ENCODE measurements at regions not wholly inside any gene's neighbourhood (a gene's known extent, or its start where the extent isn't known, plus 50 kb on each side); places are given as distances from the start of the nearest gene placed in this dataset.

DNA sequence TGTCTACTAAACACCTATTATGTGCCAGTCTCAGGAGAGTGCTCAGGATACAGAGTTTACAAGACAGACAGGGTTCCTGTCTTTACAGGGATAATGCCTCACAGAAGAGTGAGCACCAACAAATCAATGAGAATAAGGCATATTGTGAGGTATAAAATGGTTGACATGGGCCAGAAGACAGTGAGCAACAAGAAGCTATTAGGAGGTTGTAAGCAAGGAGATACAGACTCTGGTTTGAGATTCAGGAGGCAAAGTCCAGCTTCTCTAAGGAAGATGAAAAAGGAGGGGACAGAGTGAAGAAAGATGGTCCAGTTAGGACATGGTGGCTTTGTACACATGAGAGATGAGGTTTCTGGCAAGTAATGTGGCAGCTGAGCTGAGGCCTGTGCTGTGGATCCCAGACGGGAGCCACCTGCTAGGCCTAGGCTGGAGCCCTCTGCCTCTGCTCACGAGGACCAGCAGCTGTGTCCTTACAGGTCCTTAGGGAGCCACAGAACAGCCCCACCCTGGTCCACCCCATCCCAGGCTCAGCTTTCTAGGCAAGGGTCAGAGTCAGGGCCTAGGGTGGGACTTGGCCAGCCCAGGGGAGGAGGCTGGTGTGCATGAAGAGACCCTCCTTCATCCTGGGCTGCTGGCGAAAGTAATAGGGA is 110.5 kb downstream of the ZNF280B start:
- H3K4me3 Mint-ChIP-seq (ENCODE audit: low read depth, unreplicated experiment), result no peak overlapping the region
- no peak overlapping the region for H3K27ac Mint-ChIP-seq (ENCODE audit: unreplicated experiment)

GRCh38 chr22:22398530-22399327 is 109.8 kb downstream of the ZNF280B start:
- TF ChIP-seq, protein P1, sequence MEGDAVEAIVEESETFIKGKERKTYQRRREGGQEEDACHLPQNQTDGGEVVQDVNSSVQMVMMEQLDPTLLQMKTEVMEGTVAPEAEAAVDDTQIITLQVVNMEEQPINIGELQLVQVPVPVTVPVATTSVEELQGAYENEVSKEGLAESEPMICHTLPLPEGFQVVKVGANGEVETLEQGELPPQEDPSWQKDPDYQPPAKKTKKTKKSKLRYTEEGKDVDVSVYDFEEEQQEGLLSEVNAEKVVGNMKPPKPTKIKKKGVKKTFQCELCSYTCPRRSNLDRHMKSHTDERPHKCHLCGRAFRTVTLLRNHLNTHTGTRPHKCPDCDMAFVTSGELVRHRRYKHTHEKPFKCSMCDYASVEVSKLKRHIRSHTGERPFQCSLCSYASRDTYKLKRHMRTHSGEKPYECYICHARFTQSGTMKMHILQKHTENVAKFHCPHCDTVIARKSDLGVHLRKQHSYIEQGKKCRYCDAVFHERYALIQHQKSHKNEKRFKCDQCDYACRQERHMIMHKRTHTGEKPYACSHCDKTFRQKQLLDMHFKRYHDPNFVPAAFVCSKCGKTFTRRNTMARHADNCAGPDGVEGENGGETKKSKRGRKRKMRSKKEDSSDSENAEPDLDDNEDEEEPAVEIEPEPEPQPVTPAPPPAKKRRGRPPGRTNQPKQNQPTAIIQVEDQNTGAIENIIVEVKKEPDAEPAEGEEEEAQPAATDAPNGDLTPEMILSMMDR (IDR thresholded peaks at IDR 0.05; ENCODE audit: unreplicated experiment), result no peak
- Mint-ChIP-seq H3K27me3 (ENCODE audit: unreplicated experiment) (peaks cover 74% of the 10 kb centered on the region), H3K9me3 (ENCODE audit: low read depth, unreplicated experiment) (no peaks in the 10 kb centered on the region), H3K27ac (ENCODE audit: unreplicated experiment) (no peak overlapping the region), H3K36me3 (ENCODE audit: insufficient read depth, unreplicated experiment) (no peaks in the 10 kb centered on the region), H3K4me1 (ENCODE audit: low read depth, unreplicated experiment) (peaks cover 16% of the 10 kb centered on the region), H3K4me3 (ENCODE audit: low read depth, unreplicated experiment) (no peak overlapping the region)
- no TSS peak for BruUV-seq (replicated peaks)
- intact Hi-C loops (cut with micrococcal nuclease; ENCODE audit: unreplicated experiment), result no loop called here
- no peak for DNase-seq
- CTCF ChIA-PET, result interaction anchor here (0.9 to 1.5 kb wide), 2 partner anchors 16 to 56 kb away, joined by 3 read pairs; no protein-coding TSS in a partner anchor

More for the DNA sequence above, 110.5 kb downstream of the ZNF280B start:
- Mint-ChIP-seq H3K9me3 (ENCODE audit: low read depth, unreplicated experiment) (no peaks in the 10 kb centered on the region), H3K36me3 (ENCODE audit: insufficient read depth, unreplicated experiment) (no peaks in the 10 kb centered on the region), H3K27me3 (ENCODE audit: unreplicated experiment) (peaks cover 71% of the 10 kb centered on the region), H3K4me1 (ENCODE audit: low read depth, unreplicated experiment) (peaks cover 16% of the 10 kb centered on the region)
- intact Hi-C loops (cut with micrococcal nuclease; ENCODE audit: unreplicated experiment), result loop anchor here (1.0 kb wide), 1 partner anchor 49 kb away; no protein-coding TSS in a partner anchor
- BruUV-seq (replicated peaks), result no TSS peak
- no peak for DNase-seq
- TF ChIP-seq, protein P1 (IDR thresholded peaks at IDR 0.05; ENCODE audit: unreplicated experiment), result no peak
- CTCF ChIA-PET, result interaction anchor here (0.6 to 1.5 kb wide), 4 partner anchors 17 to 133 kb away, joined by 3 to 4 read pairs (median 3); no protein-coding TSS in a partner anchor

DNA sequence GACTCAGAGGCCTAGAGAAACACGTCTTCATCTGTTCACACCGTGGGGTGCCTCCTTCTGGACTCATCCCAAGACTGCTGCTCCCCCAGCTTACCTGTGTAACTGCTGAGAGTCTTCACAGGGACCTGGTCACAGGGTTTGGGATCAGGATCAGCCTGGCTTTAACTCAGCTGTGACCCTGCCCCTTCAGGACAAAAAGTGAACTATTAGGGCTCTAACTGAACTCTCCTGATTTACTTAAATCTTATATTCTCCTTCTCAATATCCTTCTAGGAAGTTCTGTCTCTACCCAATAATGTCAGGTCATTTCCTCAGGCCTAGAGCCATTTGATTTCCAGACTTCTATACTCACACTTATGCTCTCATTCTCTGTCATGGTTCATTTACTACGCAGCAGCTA is 108.4 kb downstream of the ZNF280B start:
- Mint-ChIP-seq H3K27me3 (ENCODE audit: unreplicated experiment) (peaks cover 67% of the 10 kb centered on the region), H3K27ac (ENCODE audit: unreplicated experiment) (no peak overlapping the region), H3K4me3 (ENCODE audit: low read depth, unreplicated experiment) (no peak overlapping the region), H3K36me3 (ENCODE audit: insufficient read depth, unreplicated experiment) (no peaks in the 10 kb centered on the region), H3K4me1 (ENCODE audit: low read depth, unreplicated experiment) (peaks cover 16% of the 10 kb centered on the region), H3K9me3 (ENCODE audit: low read depth, unreplicated experiment) (no peaks in the 10 kb centered on the region)
- TF ChIP-seq, protein P1 (IDR thresholded peaks at IDR 0.05; ENCODE audit: unreplicated experiment), result no peak
- no peak for DNase-seq
- intact Hi-C loops (cut with micrococcal nuclease; ENCODE audit: unreplicated experiment), result no loop called here
- CTCF ChIA-PET, result interaction anchor here (1.8 kb wide), 1 partner anchor 23 kb away, joined by 4 read pairs; no protein-coding TSS in a partner anchor
- no TSS peak for BruUV-seq (replicated peaks)

- DNase-seq, result no peak
- no peak overlapping the region for H3K27ac Mint-ChIP-seq (ENCODE audit: unreplicated experiment)
- H3K4me1 Mint-ChIP-seq (ENCODE audit: low read depth, unreplicated experiment), result peaks cover 16% of the 10 kb centered on the region
- H3K4me3 Mint-ChIP-seq (ENCODE audit: low read depth, unreplicated experiment), result no peak overlapping the region
- TF ChIP-seq, protein P1 (IDR thresholded peaks at IDR 0.05; ENCODE audit: unreplicated experiment), result no peak
- no peaks in the 10 kb centered on the region for H3K9me3 Mint-ChIP-seq (ENCODE audit: low read depth, unreplicated experiment)
- peaks cover 71% of the 10 kb centered on the region for H3K27me3 Mint-ChIP-seq (ENCODE audit: unreplicated experiment)
- intact Hi-C loops (cut with micrococcal nuclease; ENCODE audit: unreplicated experiment), result no loop called here
- no peaks in the 10 kb centered on the region for H3K36me3 Mint-ChIP-seq (ENCODE audit: insufficient read depth, unreplicated experiment)
- no TSS peak for BruUV-seq (replicated peaks)
- CTCF ChIA-PET, result interaction anchor here (1.8 kb wide), 1 partner anchor 22 kb away, joined by 4 read pairs; no protein-coding TSS in a partner anchor
Measured at GRCh38 chr22:22400964-22401363, 107.6 kb downstream of the ZNF280B start.
